ENCODE measurements at regions not wholly inside any gene's neighbourhood (a gene's known extent, or its start where the extent isn't known, plus 50 kb on each side); places are given as distances from the start of the nearest gene placed in this dataset.

DNA sequence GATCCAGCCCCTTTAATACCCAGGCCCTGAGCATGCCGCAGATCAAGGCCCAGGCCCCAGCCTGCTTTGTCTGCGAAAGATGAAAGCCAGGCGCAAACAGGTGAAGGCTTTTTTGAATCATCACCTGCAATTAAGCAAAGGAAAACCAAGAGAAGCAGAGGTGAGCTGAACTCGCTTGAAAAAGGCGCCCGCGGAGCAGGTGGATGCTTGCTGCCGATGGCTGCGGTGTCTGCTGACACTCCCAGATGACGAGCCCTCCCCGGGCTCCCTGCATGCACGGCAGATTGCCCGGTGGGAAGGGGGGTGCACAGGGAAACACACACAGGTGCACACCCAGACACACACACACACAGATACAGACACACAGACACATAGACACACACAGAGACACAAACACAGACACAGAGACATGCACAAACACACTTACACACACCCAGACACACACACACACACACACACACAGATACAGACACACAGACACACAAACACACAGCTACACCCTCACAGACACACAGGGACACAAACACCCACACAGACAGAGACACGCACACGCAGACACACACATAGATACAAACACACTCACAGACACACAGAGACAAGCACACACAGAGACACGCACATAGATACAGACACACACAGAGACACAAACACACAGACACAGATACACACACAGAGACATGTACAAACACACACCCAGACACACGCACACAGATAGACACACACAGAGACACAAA lies 142.6 kb upstream of the RNF32 start:
- Mint-ChIP-seq H3K27ac (no peak overlapping the region), H3K27me3 (ENCODE audit: low read depth in 2 of 2) (peaks cover 0 to 1% of the 10 kb centered on the region in 2 donors), H3K4me1 (no peaks in the 10 kb centered on the region), H3K36me3 (no peaks in the 10 kb centered on the region), H3K9me3 (no peaks in the 10 kb centered on the region), H3K4me3 (no peak overlapping the region)
- no peak for DNase-seq
- Histone ChIP-seq H3K4me1 (ENCODE audit: control insufficient read depth, insufficient read depth, low read length) (no peaks in the 10 kb centered on the region), H3K9me3 (ENCODE audit: control insufficient read depth, insufficient read depth, low read length) (no peaks in the 10 kb centered on the region), H3K27me3 (ENCODE audit: control insufficient read depth, insufficient read depth, low read length) (no peaks in the 10 kb centered on the region), H3K27ac (ENCODE audit: low read length) (no peak overlapping the region), H3K4me3 (ENCODE audit: low read length) (no peak overlapping the region), H3K36me3 (ENCODE audit: control insufficient read depth, insufficient read depth, low read length) (no peaks in the 10 kb centered on the region)
- peak in 1 of 3 donors; percentile 31 for ATAC-seq
- TF ChIP-seq, protein P1, sequence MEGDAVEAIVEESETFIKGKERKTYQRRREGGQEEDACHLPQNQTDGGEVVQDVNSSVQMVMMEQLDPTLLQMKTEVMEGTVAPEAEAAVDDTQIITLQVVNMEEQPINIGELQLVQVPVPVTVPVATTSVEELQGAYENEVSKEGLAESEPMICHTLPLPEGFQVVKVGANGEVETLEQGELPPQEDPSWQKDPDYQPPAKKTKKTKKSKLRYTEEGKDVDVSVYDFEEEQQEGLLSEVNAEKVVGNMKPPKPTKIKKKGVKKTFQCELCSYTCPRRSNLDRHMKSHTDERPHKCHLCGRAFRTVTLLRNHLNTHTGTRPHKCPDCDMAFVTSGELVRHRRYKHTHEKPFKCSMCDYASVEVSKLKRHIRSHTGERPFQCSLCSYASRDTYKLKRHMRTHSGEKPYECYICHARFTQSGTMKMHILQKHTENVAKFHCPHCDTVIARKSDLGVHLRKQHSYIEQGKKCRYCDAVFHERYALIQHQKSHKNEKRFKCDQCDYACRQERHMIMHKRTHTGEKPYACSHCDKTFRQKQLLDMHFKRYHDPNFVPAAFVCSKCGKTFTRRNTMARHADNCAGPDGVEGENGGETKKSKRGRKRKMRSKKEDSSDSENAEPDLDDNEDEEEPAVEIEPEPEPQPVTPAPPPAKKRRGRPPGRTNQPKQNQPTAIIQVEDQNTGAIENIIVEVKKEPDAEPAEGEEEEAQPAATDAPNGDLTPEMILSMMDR (IDR thresholded peaks at IDR 0.05): no peak
- intact Hi-C loops (cut with micrococcal nuclease): no loop called here
- WGBS (ENCODE audit: insufficient coverage): 94% methylated on average over 17 of the region's 17 CpGs

DNA sequence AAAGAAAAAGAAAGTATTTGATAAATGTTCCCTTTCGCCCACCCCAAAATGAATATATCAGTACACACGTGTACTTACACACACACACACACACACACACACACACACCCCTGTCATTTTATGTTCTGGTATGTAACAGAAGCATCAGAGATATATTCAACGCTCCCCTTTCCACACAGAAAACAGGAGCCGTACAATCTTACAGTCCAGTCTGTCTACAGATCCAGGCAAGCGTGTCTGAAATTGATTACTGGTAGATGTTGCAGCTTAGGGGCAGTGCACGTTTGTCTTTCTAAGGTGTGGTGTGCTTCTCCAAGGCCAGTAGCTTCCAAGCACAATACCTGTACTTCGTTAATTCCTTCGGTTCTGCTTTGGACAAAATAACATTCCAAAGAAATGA lies 143.7 kb upstream of the RNF32 start:
- 82% methylated on average over 8 of the region's 8 CpGs for WGBS (ENCODE audit: insufficient coverage)
- Histone ChIP-seq H3K9me3 (ENCODE audit: control insufficient read depth, insufficient read depth, low read length) (no peaks in the 10 kb centered on the region), H3K27me3 (ENCODE audit: control insufficient read depth, insufficient read depth, low read length) (no peaks in the 10 kb centered on the region), H3K36me3 (ENCODE audit: control insufficient read depth, insufficient read depth, low read length) (no peaks in the 10 kb centered on the region), H3K4me1 (ENCODE audit: control insufficient read depth, insufficient read depth, low read length) (no peaks in the 10 kb centered on the region), H3K27ac (ENCODE audit: low read length) (no peak overlapping the region), H3K4me3 (ENCODE audit: low read length) (no peak overlapping the region)
- H3K4me3 Mint-ChIP-seq: no peak overlapping the region
- TF ChIP-seq, protein P1 (IDR thresholded peaks at IDR 0.05): no peak
- no peaks in the 10 kb centered on the region for H3K9me3 Mint-ChIP-seq
- no peaks in the 10 kb centered on the region for H3K4me1 Mint-ChIP-seq
- ATAC-seq (no peak), DNase-seq (no peak)
- H3K27me3 Mint-ChIP-seq (ENCODE audit: low read depth in 2 of 2): peaks cover 3 to 12% of the 10 kb centered on the region in 2 donors
- H3K36me3 Mint-ChIP-seq: no peaks in the 10 kb centered on the region
- no peak overlapping the region for H3K27ac Mint-ChIP-seq
- intact Hi-C loops (cut with micrococcal nuclease): no loop called here

DNA sequence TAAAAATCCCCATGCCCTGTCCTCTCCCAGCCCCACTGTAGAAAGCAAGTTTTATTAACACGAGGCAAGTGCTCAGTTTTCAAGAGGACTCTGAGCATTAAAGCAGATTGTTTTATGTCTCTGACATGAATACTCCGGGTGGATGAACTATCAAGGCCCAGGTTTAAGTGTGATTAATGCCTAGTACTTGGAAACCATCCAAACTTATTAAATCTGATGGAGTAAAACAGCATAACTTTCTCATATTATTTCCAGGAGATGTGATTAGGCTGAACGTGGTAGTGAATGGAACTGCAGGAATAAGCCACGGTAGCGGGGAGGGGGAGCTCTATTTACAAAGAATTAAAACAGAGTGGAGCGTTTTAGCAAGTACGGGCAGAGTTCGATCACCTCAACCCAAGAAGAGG lies 144.2 kb upstream of the RNF32 start:
- Histone ChIP-seq H3K27me3 (ENCODE audit: control insufficient read depth, insufficient read depth, low read length) (no peaks in the 10 kb centered on the region), H3K27ac (ENCODE audit: low read length) (no peak overlapping the region), H3K9me3 (ENCODE audit: control insufficient read depth, insufficient read depth, low read length) (no peaks in the 10 kb centered on the region), H3K4me3 (ENCODE audit: low read length) (no peak overlapping the region), H3K36me3 (ENCODE audit: control insufficient read depth, insufficient read depth, low read length) (no peaks in the 10 kb centered on the region), H3K4me1 (ENCODE audit: control insufficient read depth, insufficient read depth, low read length) (no peaks in the 10 kb centered on the region)
- Mint-ChIP-seq H3K9me3 (no peaks in the 10 kb centered on the region), H3K27me3 (ENCODE audit: low read depth in 2 of 2) (peaks cover 5 to 15% of the 10 kb centered on the region in 2 donors), H3K27ac (no peak overlapping the region), H3K36me3 (no peaks in the 10 kb centered on the region), H3K4me1 (no peaks in the 10 kb centered on the region), H3K4me3 (no peak overlapping the region)
- 57% methylated on average over 5 of the region's 8 CpGs for WGBS (ENCODE audit: insufficient coverage)
- TF ChIP-seq, protein P1 (IDR thresholded peaks at IDR 0.05): no peak
- ATAC-seq (no peak), DNase-seq (no peak)
- intact Hi-C loops (cut with micrococcal nuclease): no loop called here

DNA sequence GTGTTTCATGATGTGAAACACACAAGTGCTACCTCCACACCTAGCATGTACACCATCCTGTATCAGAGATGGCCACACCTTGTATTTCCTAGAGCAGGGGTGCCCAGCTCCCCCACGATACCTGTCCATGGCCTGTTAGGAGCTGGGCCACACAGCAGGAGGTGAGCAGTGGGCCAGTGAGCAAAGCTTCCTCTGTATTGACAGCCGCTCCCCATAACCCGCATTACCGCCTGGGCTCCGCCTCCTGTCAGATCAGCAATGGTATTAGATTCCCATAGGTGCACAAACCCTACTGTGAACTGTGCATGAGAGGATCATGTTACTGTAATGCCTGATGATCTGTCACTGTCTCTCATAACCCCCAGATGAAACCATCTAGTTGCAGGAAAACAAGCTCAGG lies 145.6 kb upstream of the RNF32 start:
- H3K4me3 Mint-ChIP-seq: no peak overlapping the region
- H3K27ac Mint-ChIP-seq: no peak overlapping the region

More for the DNA sequence above, 145.6 kb upstream of the RNF32 start:
- WGBS (ENCODE audit: insufficient coverage): 95% methylated on average over 5 of the region's 5 CpGs
- intact Hi-C loops (cut with micrococcal nuclease): no loop called here
- Histone ChIP-seq H3K4me3 (ENCODE audit: low read length) (no peak overlapping the region), H3K36me3 (ENCODE audit: control insufficient read depth, insufficient read depth, low read length) (no peaks in the 10 kb centered on the region), H3K4me1 (ENCODE audit: control insufficient read depth, insufficient read depth, low read length) (no peaks in the 10 kb centered on the region), H3K27ac (ENCODE audit: low read length) (no peak overlapping the region), H3K27me3 (ENCODE audit: control insufficient read depth, insufficient read depth, low read length) (no peaks in the 10 kb centered on the region), H3K9me3 (ENCODE audit: control insufficient read depth, insufficient read depth, low read length) (no peaks in the 10 kb centered on the region)
- no peaks in the 10 kb centered on the region for H3K9me3 Mint-ChIP-seq
- TF ChIP-seq, protein P1 (IDR thresholded peaks at IDR 0.05): no peak
- no peaks in the 10 kb centered on the region for H3K4me1 Mint-ChIP-seq
- peaks cover 5 to 15% of the 10 kb centered on the region in 2 donors for H3K27me3 Mint-ChIP-seq (ENCODE audit: low read depth in 2 of 2)
- DNase-seq (no peak), ATAC-seq (no peak)
- no peaks in the 10 kb centered on the region for H3K36me3 Mint-ChIP-seq

All from natural killer cell (primary cell).